Spleen (tissue), 11 donors: ENCODE measurements at regions not wholly inside any gene's neighbourhood (a gene's known extent, or its start where the extent isn't known, plus 50 kb on each side); places are given as distances from the start of the nearest gene placed in this dataset.

Source experiments
- DNase-seq: peaks from one replicate; pipeline ENCODE4 v3.0.0-alpha.2; 2020
- H3K27ac ChIP-seq, 8 donors: fragments of 200-600 bp; sonication (generic) in 7 of 8; 1 replicate in 4 of 8; 2 replicates in 4 of 8; pipeline versions ENCODE4 v1.5.0 to v1.8.0; 2016 to 2021; ENCODE audit warnings: inconsistent platforms in 4 of 8, mild to moderate bottlenecking in 4 of 8, moderate library complexity in 1 of 8
- H3K27me3 ChIP-seq, 7 donors: fragments of 200-600 bp; sonication (generic) in 6 of 7; replicated peaks in 1 of 7; 1 replicate in 4 of 7; 2 replicates in 3 of 7; pipeline versions ENCODE4 v1.5.0 to v1.8.0; 2016 to 2021; ENCODE audit warnings: inconsistent platforms in 3 of 7, mild to moderate bottlenecking in 1 of 7
- H3K36me3 ChIP-seq, 6 donors: fragments of 200-600 bp; sonication (generic) in 5 of 6; 1 replicate in 4 of 6; 2 replicates in 2 of 6; pipeline versions ENCODE4 v1.5.0 to v1.8.0; 2016 to 2021; ENCODE audit warnings: inconsistent platforms in 2 of 6
- H3K4me1 ChIP-seq, 6 donors: fragments of 200-600 bp; sonication (generic) in 5 of 6; 1 replicate in 3 of 6; 2 replicates in 3 of 6; pipeline versions ENCODE4 v1.5.0 to v1.8.0; 2016 to 2021; ENCODE audit warnings: inconsistent platforms in 3 of 6
- H3K4me3 ChIP-seq, 8 donors: fragments of 200-600 bp; sonication (generic) in 7 of 8; 1 replicate in 4 of 8; 2 replicates in 4 of 8; pipeline versions ENCODE4 v1.5.0 to v1.8.0; 2016 to 2021; ENCODE audit warnings: inconsistent platforms in 4 of 8, mild to moderate bottlenecking in 4 of 8, moderate library complexity in 2 of 8
- H3K9me3 ChIP-seq, 8 donors: fragments of 200-600 bp; sonication (generic) in 7 of 8; 1 replicate in 4 of 8; 2 replicates in 4 of 8; pipeline versions ENCODE4 v1.5.0 to v1.8.0; 2016 to 2021; ENCODE audit warnings: inconsistent platforms in 4 of 8
- CTCF ChIP-seq, 11 experiments: fragments of 200-600 bp in 7 of 11; fragments of 450-650 bp in 4 of 11; sonication (generic) in 4 of 11; IDR thresholded peaks in 8 of 11; conservative IDR thresholded peaks in 3 of 11; 1 replicate in 7 of 11; 2 replicates in 4 of 11; pipeline versions ENCODE4 v1.4.0 to v1.8.0; 2016 to 2021; ENCODE audit warnings: antibody characterized with exemption in 11 of 11, inconsistent platforms in 4 of 11, mild to moderate bottlenecking in 1 of 11
- POLR2A ChIP-seq, 3 donors: fragments of 450-650 bp; IDR thresholded peaks; one replicate each; pipeline ENCODE4 v1.5.1; 2017; ENCODE audit warnings: antibody characterized with exemption in 3 of 3, mild to moderate bottlenecking in 1 of 3
- POLR2AphosphoS5 ChIP-seq, 3 donors: sonication (generic); formaldehyde crosslinking; IDR thresholded peaks; one replicate each; pipeline ENCODE4 v1.5.1; 2017; ENCODE audit warnings: antibody characterized with exemption in 3 of 3
- WGBS, 5 donors: extraction: QIAGEN DNeasy Blood & Tissue Kit in 3 of 5; methylation state at CpG; one replicate each; pipeline versions ENCODE4 v1.1.5 to v1.1.7; 2013 to 2018; 5-methylcytosine and 5-hydroxymethylcytosine counted together
- intact Hi-C: fragments of 100-400 bp; cut with DNase I; formaldehyde crosslinking; loops from one replicate; pipeline ENCODE4 v1.15.0; 2023; ENCODE audit warnings: low total_unique reads
- donor health status: healthy with polysubstance abuse.
- donor health status: DM: no; HTN: no; CAD: no; lungs with moderate emphysema.
- donor health status: DM: no; HTN: no; CAD: no.
- donor health status: Bipolar disorder and iron deficiency.
- donor health status: healthy.
- donor health status: DM: no; HTN: no; CAD: no.
- donor health status: DM: yes; HTN: yes; CAD: no.

- intact Hi-C loops: no loop called here
- Histone ChIP-seq H3K36me3 (no peaks in the 10 kb centered on the region), H3K27ac (no peak overlapping the region), H3K4me3 (no peak overlapping the region), H3K27me3 (no peaks in the 10 kb centered on the region), H3K4me1 (no peaks in the 10 kb centered on the region), H3K9me3 (no peaks in the 10 kb centered on the region)
- DNase-seq: no peak
- TF ChIP-seq CTCF (IDR thresholded peaks at IDR 0.05 in 8 of 11, conservative IDR thresholded peaks at IDR 0.05 in 3 of 11): no peak
- no peak for TF ChIP-seq POLR2A (IDR thresholded peaks at IDR 0.05)
- TF ChIP-seq POLR2AphosphoS5 (IDR thresholded peaks at IDR 0.05): no peak
- WGBS, 5 donors: 77 to 91% (median 85%) methylated on average over 5 of the region's 5 CpGs
These were observed 116.2 kb upstream of the DCLK2 start for GRCh38 chr4:149961876-149962597.

DNA sequence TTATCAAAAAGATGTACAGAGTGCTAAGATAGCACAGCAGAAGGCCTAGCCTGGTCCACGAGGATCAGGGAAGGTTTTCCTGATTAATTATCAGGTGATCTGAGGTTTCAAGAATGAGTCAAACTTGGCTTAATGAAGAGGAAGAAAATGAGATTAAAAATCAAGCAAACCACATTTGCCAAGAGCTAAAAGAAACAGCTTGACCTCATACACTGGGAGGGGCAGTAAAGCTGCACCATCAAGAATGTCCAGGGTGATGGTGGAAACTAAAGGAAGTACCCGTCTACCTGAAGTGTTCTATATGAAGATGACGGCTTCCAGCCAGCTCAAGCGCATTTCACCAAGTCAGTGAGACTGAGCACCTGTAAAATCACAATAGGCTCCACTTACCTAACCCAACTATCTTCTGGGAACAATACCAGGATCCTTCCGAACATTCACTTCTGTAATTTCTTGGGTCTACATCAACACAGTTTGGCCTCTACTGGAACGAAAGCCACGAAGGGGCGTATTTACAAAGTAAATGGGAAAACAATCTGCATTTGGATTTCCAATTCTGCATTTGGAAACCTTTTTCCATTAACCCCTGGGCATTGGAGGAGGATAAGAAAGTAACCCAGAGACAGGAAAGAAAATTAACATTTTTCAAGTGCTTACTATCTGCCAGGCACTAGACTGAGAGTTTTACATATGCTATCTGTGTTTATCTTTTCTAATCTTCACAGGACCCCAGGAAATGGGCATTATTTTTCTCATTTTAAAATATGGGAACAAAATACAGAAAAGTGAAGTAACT is 114.0 kb upstream of the DCLK2 start:
- Histone ChIP-seq H3K36me3 (no peaks in the 10 kb centered on the region), H3K9me3 (no peaks in the 10 kb centered on the region), H3K27me3 (peaks cover 0 to 3% (median 0%) of the 10 kb centered on the region in 7 donors), H3K4me3 (no peak overlapping the region), H3K27ac (no peak overlapping the region), H3K4me1 (no peaks in the 10 kb centered on the region)
- WGBS, 5 donors: 88 to 93% (median 89%) methylated on average over 8 of the region's 8 CpGs
- no peak for DNase-seq
- TF ChIP-seq CTCF (IDR thresholded peaks at IDR 0.05 in 8 of 11, conservative IDR thresholded peaks at IDR 0.05 in 3 of 11): no peak
- no peak for TF ChIP-seq POLR2AphosphoS5 (IDR thresholded peaks at IDR 0.05)
- TF ChIP-seq POLR2A (IDR thresholded peaks at IDR 0.05): no peak
- intact Hi-C loops: no loop called here

- no peak for DNase-seq
- TF ChIP-seq POLR2AphosphoS5 (IDR thresholded peaks at IDR 0.05) (no peak), CTCF (IDR thresholded peaks at IDR 0.05 in 8 of 11, conservative IDR thresholded peaks at IDR 0.05 in 3 of 11) (no peak), POLR2A (IDR thresholded peaks at IDR 0.05) (no peak)
- H3K9me3 ChIP-seq: no peaks in the 10 kb centered on the region
- 83 to 95% (median 89%) methylated on average over 2 of the region's 2 CpGs for WGBS, 5 donors
- intact Hi-C loops: no loop called here
- peaks cover 0 to 3% (median 0%) of the 10 kb centered on the region in 7 donors for H3K27me3 ChIP-seq
- H3K4me1 ChIP-seq: no peaks in the 10 kb centered on the region
- H3K4me3 ChIP-seq: no peak overlapping the region
- no peaks in the 10 kb centered on the region for H3K36me3 ChIP-seq
- H3K27ac ChIP-seq: no peak overlapping the region
These were observed 113.0 kb upstream of the DCLK2 start for GRCh38 chr4:149965206-149965605.

DNA sequence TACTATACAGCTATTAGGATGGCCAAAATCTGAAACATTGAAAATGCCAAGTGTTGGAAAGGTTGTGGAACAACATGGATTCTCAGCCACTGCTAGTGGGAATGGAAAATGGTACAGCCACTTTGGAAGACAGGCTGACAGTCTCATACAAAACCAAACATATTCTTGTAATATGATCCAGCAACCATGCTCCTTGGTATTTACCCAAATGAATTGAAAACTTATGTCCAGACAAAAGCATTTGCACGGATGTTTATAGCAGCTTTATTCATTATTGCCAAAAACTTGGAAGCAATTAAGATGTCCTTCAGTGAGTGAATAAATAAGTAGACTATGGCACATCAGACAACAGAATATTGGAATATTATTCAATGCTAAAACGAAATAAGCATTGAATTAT is 105.8 kb upstream of the DCLK2 start:
- intact Hi-C loops: no loop called here
- WGBS, 5 donors: 69 to 81% (median 72%) methylated on average over 2 of the region's 2 CpGs
- Histone ChIP-seq H3K4me1 (no peaks in the 10 kb centered on the region), H3K27me3 (peaks cover 0 to 3% (median 0%) of the 10 kb centered on the region in 7 donors), H3K9me3 (no peaks in the 10 kb centered on the region), H3K36me3 (no peaks in the 10 kb centered on the region), H3K27ac (no peak overlapping the region), H3K4me3 (no peak overlapping the region)
- TF ChIP-seq CTCF (IDR thresholded peaks at IDR 0.05 in 8 of 11, conservative IDR thresholded peaks at IDR 0.05 in 3 of 11): no peak
- TF ChIP-seq POLR2AphosphoS5 (IDR thresholded peaks at IDR 0.05): no peak
- TF ChIP-seq POLR2A (IDR thresholded peaks at IDR 0.05): no peak
- DNase-seq: no peak
